ENCODE measurements at regions not wholly inside any gene's neighbourhood (a gene's known extent, or its start where the extent isn't known, plus 50 kb on each side); places are given as distances from the start of the nearest gene placed in this dataset.

DNA sequence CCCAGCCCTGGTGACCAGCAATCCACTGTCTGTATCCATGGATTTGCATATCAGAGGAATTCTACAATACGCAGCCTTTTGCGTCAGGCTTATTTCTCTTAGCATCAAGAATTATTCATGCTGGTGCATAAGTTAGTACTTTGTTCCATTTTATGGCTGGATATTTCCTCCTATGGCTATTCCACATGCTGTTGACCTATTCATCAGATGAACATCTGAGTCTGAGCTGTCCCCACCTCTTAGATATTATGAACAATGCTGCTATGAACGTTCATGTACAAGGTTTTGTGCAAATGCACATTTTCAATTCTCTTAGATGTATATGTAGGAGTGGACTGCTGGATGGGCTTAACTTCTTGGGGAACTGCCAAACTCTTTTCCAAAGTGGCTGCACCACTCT, 79.0 kb upstream of the CST7 start:
- DNase-seq (ENCODE audit: low read depth, low spot score): no peak

DNA sequence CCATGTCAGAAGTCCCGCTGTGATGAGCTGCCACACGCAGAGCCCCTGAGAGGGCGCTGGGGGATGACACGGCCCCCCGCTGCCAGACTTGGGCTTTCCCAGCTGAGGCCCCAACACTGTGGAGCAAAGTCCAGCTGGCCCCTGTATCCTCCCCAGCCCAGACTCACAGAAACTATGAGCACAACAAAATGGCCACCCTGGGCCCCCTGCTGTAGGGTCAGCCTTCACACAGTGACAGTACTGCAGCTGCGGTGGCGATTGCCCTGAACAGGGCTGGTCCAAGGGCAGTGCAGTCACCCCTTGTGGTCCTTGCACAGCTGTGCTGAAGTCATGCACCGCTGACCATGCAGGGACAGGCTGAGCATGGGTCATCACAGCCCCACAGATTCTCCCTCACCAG, 78.2 kb upstream of the CST7 start:
- DNase-seq (ENCODE audit: low read depth, low spot score): no peak

DNA sequence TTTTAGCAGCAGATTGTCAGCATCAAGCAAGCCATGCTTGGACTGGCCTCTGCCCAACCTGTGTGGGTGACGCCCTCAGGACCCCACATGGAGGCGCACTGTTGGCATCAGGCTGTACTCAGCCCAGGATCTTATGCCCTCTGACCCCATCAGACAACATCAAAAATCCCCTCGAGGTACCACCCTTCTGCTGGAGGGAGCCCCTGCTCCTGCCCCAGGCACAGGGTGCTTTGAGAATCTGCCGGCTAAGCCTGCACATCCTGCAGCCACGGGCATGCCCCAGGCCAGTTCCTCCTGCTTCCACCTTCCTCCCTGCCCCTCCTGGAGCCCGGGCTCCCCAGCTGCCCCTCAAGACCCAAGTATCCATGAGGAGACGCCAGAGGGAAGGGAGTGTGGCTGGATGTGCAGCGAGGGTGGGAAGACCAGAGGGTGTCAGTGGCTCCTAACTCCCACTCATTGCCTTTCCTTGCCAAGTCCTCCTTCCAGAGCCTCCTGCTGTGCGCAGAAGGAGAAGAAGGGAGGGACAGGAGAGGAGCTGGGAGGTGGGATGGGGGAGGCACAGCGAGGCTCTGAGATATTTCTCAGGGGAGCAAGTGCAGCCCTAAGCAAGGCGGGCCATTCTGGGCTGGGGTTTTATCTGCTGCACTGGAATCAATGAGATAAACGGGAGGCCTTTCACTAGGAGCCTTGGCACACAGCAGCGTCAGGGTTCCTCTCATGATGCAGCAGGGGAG, 77.4 kb upstream of the CST7 start:
- DNase-seq (ENCODE audit: low read depth, low spot score): no peak

DNA sequence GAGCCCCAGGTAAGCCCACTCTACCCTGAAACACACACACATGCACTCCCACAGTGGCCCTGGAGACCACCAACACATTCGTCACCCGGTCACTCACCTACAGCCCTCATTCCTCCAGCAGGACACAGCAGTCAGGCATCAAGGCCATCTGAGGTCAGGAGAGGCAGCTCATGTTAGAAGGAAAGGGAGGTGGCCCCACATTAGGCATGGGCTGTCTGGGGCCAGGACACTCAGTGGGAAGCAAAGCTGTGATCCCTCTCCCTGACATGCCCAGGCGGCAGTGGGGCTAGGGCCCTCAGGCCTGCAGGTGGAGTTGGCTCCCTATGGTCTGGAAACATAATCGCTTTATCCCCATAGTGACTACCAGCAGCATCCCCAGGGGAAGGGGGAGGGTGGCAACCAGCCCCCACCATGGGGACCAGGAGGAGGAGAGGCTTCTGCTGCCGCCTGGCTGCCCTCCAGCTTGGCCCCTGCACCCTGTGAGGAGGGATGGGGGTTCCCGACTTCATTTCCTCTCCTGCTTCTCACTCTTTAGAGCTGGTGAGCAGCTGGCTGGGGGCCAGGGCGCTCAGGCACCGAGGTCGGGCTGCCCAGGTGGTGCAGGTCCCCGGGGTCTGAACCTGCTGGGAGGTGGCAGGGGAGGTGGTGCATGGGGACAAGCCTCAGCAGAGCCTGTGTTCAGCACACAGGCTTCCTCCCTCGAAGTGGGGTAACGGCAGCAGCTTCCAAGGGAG, 76.6 kb upstream of the CST7 start:
- DNase-seq (ENCODE audit: low read depth, low spot score): no peak

DNA sequence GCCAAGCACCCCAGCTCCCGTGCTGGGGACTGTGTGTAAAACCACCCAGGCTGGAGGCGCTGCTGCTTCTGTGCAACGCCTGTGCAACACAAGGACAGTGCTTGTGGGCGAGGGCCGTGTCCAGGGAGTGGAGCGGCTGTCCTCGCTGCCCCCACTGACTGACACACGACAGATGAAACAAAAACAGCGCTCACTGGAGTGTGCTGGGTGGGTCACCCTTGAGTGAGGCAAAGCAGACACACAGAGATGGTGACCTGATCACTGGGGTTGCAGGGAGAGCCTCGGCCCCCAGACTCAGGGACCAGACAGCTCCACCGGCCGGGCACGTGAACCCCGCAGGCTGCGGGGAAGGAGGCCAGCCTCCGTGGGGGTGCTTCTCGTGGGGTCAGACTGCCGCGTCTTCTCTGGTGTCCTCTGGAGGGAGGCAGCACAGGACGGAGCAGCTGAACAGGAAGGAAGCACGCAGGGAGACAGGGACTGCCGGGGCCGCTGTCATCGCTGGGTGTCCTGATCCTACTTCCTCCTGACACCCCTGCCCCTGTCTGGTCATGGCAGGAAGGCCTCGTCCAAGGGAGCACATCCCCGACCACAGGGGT, 75.9 kb upstream of the CST7 start:
- no peak for DNase-seq (ENCODE audit: low read depth, low spot score)

DNA sequence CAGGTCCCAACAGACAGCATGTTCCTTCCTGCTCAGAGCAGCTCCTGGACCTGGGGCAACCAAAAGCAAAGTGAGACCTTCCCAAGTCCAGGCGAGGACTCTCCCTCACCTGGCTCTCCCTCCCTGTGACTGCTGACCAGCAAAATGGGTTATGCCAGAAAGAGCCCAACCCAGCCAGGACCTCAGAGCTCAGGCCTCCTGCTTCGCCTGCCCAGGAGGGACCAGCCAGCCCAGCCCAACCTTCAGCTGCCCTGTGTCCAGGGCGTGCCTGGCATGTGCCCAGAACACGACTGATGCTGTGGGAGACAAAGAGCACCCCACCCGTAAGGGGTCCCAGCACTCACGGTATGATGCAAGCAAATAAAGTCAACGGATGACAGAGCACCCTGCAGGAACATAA, 74.0 kb upstream of the CST7 start:
- DNase-seq (ENCODE audit: low read depth, low spot score): no peak

DNA sequence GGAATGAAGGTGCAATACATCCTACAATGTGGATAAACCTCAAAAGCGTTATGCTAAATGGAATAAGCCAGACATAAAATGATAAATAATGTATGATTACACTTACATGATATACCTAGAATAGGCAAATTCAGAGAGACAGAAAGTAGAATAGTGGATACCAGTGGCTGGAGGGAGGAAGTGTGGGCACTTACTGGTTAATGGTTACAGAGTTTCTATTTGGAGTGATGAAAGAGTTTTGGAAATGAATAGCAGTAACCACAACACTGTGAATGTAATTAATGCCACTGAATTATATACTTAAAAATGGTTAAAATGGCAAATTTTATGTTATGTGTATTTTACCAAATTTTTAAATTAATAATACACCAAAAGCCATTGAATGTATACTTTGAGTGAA, 71.4 kb upstream of the CST7 start:
- no peak for DNase-seq (ENCODE audit: low read depth, low spot score)

DNA sequence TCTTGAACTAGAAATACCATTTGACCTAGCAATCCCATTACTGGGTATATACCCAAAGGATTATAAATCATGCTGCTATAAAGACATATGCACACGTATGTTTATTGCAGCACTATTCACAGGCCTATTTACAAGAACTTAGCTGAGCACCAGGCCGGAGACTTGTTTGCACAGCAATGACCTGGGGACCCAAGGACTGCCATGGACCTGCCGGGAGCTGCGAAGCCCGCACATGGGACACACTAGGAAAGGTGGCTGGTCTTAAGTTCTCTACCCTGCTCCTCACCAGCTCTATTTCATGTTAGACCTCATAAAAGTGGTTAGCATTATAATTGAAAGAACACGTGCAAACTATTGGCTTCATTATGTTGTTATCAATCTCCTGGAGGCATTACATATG, 70.4 kb upstream of the CST7 start:
- no peak for DNase-seq (ENCODE audit: low read depth, low spot score)

DNA sequence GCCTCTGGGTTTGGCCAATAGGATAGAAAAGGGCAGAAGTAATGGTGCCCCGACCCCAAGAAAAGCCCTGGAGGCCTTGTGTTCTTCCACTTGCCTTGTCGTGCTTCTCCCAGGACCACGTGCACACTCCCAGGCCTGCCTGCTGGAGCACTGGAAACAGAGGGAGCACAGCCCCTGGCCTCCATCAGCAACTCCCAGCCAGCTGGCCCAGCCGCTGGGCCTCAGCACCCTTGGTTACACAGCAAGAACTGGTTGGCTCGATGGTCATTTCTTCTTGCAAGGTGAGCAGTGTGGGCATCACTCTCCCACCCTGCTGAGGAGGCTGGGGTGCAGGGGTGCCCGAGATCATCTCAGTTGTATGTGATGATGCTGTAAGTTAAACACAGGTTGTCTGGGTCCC, 69.2 kb upstream of the CST7 start:
- no peak for DNase-seq (ENCODE audit: low read depth, low spot score)

DNA sequence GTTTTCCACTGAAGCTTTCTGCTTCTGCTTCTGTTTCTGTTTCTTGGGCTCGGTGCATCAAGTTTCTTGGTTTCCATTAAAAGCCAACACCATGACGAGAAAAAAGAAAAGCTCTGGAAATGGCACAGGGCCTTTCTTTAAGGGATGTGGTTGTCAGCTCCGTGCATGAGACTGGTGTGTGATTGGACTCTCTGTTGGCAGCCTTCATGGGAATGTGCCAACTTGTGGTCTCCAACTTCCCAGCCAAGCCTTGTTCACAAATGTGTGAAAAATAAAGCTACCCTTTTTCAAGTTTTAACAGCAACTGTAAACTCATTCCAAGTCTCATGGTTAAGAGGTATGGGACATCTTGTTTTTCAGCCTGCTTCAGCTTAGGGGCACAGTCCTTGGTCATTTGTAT, 68.7 kb upstream of the CST7 start:
- peak; percentile 17 for DNase-seq (ENCODE audit: low read depth, low spot score)

DNA sequence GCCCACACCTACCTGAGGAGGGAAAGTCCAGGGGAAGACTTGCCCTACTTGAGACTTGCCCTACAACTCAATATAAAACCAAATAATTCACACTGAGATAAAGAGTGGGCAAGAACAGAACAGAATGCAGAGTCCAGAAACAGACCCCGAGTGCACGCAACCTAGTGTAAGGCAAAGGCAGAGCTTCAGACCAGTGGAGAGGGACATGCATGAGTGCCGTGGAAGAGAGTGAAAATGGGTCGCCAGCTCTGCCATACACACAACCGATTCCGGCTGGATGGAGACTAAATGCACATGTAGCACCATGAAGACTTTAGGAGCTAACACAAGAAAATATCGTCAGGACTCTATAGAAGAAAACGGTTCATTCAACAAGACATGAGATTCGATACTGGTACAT, 58.8 kb upstream of the CST7 start:
- DNase-seq (ENCODE audit: low read depth, low spot score): no peak

DNA sequence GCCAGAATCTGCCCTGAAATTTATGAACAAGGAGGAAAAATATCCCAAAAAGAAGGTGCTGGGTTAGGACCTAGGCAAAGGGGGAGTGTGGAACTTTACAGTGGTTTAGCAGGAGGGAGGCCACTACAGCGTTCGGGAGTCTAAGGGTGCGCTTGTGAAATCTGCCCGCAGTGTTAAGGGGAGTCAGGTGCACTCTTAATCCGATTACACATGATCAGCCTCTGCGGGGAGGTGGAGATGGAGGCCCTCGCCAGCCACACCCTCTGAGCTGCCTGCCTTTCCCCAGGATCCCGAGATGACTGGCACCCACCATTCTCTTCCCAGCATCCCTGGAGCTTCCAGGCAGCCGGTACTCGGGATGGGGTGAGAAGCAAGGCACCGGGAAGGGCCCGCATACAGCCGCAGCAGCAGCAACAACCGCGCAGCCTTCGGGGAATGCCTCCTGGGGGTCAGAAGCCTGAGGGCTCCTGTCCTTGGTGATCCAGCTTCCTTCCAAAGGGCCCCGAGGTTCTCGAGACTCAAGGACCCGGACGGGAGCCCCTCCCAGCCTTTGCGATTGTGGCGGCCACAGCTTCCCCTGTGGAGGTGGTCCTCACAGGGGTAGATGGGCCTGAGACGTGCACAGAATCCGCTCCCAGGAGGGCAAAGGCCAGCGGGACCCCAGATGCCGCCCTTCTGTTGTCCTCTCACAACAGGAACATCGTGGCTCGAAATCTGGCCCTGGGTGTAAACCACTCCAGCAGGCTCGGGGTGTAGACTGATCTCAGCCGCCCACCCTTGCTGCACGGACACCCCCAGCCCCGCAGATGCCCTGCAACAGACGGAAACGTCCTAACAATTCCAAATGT, 57.3 kb upstream of the CST7 start:
- no peak for DNase-seq (ENCODE audit: low read depth, low spot score)

DNA sequence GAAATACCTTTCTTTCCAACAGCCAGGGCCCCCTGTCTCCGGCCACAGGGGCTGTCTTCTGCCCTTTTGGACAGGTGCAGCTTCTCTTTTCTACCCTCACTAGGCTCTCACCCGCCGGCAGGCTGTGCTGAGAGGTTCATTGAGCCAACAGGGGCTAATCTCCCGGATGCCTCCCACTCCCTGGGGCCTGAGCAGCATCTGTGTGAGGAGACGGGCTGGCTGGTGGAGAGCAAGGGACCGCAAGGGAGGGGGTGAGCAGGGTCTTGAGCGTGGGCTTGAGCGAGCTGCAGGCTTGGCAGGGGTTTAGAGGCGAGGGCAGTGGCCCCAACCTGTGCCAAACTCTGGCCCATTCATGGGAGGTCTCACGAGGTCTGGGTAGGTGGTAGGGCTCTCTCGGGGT, 56.5 kb upstream of the CST7 start:
- DNase-seq (ENCODE audit: low read depth, low spot score): no peak

DNA sequence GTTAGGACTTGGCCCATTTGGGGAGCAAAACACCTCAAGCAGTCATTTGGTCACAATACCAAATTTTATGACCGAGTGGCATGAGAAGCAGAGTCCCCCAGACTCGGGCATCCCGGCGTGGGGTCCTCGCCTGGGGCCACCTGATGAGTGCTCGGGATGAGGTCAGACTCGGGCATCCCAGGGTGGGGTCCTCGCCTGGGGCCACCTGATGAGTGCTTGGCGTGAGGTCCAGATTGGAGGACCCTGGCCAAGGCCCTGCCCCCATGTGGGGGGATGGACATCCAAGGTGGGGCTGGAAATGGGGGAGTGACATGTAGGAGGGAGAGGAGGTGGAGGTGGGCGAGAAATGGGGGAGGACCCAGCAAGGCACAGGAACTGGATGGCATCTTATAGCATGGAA, 56.1 kb upstream of the CST7 start:
- DNase-seq (ENCODE audit: low read depth, low spot score): no peak

DNA sequence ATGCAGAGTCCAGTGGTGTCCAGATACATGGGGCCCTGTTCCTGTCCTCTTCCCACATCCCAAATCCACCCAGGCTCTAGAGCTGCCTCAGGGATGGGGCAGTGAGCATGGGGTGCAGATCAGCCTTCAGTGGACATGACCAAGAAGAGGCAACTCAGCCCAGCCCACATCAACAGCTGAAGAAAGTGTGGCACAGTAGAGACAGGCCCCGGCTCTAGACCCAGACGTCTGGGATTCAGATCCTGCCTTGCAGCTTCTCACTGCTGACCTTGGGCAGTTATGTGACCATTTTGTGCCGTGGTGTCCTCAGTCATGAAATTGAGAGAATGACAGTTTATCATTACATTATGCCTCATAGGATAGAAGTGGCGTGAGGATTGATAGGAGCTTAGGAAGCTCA, 54.6 kb upstream of the CST7 start:
- no peak for DNase-seq (ENCODE audit: low read depth, low spot score)

DNA sequence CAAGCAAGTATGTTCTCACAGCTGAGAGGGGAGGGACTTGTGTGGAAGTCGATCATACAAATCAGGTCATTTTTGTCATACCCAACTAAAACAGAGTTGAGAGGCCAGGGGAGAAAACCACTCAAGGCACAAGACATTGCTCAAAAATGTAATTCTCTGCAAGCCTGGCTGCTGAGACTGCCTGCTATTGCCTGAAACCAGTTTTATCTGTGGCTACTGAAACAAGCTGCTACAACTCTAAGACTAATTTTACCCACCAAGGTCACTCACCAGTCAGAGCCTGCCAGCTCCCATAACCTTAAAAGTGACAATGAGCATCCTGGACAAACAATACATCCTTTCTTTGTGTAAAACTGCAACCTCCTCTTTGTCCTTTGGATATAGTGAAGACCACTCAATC, 54.1 kb upstream of the CST7 start:
- DNase-seq (ENCODE audit: low read depth, low spot score): no peak

DNA sequence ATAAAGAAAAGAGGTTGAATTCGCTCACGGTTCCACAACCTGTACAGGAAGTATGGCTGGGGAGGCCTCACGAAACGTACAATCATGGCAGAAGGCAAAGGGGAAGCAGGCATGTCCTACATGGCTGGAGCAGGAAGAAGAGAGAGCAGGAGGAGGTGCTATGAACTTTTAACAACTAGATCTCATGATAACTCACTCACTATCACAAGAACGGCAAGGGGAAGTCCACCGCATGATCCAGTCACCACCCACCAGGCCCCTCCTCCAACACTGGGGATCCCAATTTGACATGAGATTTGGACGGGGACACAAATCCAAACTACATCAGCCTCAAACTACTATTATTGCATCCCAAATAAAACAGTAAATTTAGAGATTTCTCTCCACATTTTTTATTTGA, 53.6 kb upstream of the CST7 start:
- DNase-seq (ENCODE audit: low read depth, low spot score): no peak

DNA sequence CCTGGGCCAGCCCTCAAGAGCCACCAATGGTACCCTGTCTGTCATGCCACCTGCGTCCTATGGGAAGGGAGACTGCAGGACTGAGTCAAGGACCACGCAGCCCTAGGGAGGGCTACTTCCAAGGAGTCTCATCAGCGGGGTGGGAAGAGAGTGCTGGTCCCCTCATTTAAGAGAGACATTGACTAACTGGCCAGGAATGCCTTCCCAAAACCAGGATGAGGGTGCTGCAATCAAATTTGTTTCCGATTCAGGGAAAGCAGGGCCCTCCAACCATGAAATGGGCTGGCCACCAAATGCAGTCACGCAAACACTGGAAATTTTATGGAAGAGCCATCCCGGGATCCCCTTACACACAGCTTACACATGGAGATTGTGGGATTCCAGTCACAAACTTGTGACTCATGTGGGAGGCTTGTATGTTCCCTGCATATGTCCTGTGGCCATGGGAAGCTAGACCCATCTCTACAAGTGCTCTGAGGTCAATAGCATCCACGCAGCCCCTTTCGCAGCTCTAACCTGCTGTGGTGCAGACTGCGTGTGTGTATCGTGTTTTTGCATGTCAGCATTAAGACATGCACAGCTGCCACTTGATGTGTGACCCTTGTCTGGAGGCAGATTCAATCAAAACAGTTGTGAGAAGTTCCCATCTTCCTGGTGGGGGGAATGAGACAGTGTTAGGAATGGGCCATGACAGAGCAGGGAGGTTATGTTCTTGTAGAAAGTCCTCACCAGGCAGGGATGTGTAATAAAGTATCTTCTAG, 53.0 kb upstream of the CST7 start:
- DNase-seq (ENCODE audit: low read depth, low spot score): no peak

DNA sequence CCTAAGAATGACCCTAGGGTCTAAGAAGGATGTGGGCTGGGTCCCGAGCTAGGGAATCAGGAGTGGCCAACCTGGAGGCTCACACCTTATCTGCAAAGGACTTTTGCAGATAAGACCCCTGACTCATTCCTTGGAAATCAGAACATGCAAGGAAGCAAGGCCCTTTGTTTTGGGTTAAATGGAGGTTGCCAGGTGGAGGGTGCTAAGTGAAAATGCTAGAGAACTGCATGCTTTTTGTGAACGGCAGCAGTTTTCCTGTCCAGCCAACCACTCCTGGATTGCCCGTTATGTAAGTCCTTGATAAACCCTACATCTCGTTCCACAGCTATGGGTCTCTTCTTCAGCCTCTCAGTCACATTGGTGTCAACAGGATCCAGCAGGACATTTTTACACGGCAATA, 52.1 kb upstream of the CST7 start:
- no peak for DNase-seq (ENCODE audit: low read depth, low spot score)

DNA sequence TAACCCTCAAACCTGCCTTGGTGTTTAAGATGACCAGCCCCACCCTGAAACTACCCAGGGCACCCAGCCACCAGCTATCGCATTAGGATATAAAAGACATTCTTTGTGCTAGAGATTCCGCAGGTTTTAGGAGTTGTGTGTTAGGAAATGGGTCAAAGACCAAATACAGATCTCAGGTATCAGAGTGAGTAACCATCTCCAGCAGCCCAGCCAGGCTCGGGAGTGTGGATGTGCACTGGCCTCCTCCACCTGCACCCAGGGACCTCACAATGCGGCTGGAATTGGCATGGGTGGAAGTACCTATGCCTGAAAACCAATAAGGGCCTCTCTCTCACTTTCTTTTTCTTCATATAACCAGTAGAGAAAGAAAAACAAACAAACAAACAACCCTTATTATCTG, 51.1 kb upstream of the CST7 start:
- DNase-seq (ENCODE audit: low read depth, low spot score): no peak

DNA sequence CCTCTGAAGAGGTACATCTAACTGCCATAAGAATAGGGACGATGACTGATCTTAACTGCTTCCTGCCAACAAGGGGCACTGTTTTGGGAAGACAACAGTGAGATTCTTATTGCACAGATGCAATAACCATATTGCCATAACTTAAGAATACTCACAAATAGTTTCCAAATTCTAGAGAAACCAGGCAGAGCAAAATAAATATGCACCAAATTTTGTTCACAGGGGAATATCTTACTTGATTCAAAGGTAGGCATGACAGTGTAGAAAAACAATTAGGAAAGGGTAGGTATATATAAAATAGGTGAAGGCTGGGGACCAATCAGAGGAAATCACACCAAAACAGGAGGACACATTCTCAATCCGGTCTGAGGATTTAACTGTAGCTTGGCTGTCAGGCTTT, 49.9 kb upstream of the CST7 start:
- DNase-seq (ENCODE audit: low read depth, low spot score): no peak

Measured in astrocyte of the hippocampus (primary cell).